Uterus (tissue), 2 donors: ENCODE measurements at regions not wholly inside any gene's neighbourhood (a gene's known extent, or its start where the extent isn't known, plus 50 kb on each side); places are given as distances from the start of the nearest gene placed in this dataset.

Experiments used
- CTCF ChIP-seq, 4 experiments: fragments of 200-600 bp in 2 of 4; fragments of 450-650 bp in 2 of 4; sonication (generic) in 2 of 4; IDR thresholded peaks; one replicate each; pipeline ENCODE4 v1.5.1; 2016 to 2019; ENCODE audit warnings: antibody characterized with exemption in 4 of 4, mild to moderate bottlenecking in 2 of 4, moderate library complexity in 1 of 4
- POLR2A ChIP-seq, 2 donors: fragments of 450-650 bp; IDR thresholded peaks; one replicate each; pipeline ENCODE4 v1.6.1; 2016; ENCODE audit warnings: antibody characterized with exemption in 2 of 2, mild to moderate bottlenecking in 1 of 2, moderate library complexity in 1 of 2

DNA sequence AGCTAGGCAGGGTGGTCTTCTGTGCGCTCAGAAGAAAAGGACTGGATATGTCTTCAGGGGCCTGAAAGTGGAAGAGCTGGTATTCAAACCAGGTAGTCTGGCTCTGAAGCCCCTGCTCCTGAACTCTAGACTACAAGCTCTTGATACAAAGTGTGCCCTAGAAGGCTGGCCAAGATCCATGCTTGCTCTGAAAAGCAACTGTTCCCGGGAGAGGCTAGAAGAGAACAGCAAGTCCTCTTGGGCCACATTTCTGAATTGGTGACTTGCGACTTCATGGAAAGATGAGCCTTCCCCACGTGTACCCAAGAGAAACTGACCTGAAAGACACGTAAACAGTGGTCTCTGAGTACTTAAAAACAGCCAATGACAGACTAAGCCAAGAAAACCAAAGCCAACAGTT lies 123.3 kb upstream of the GRIK3 start:
- TF ChIP-seq POLR2A (IDR thresholded peaks at IDR 0.05) (no peak), CTCF (IDR thresholded peaks at IDR 0.05) (no peak)
